GM13976 (cell line): ENCODE measurements at regions not wholly inside any gene's neighbourhood (a gene's known extent, or its start where the extent isn't known, plus 50 kb on each side); places are given as distances from the start of the nearest gene placed in this dataset.

Experiments
- DNase-seq: peaks from one replicate; pipeline ENCODE4 v3.0.0; 2012; ENCODE audit warnings: low spot score
- in situ Hi-C: fragments of 300-500 bp; cut with MboI; formaldehyde crosslinking; loops from one replicate; pipeline ENCODE4 v1.12.0; 2022; ENCODE audit warnings: low sequenced_read_pairs, mixed read lengths, inconsistent platforms; ENCODE audit not compliant: unreplicated experiment
- TF ChIP-seq, protein P1 (sequence below): IDR thresholded peaks from 2 replicates; pipeline ENCODE4 v1.5.1; 2012; ENCODE audit warnings: borderline replicate concordance, mild to moderate bottlenecking; ENCODE audit not compliant: insufficient read depth; ENCODE audit errors: extremely low read depth, missing control alignments, control extremely low read depth

DNA sequence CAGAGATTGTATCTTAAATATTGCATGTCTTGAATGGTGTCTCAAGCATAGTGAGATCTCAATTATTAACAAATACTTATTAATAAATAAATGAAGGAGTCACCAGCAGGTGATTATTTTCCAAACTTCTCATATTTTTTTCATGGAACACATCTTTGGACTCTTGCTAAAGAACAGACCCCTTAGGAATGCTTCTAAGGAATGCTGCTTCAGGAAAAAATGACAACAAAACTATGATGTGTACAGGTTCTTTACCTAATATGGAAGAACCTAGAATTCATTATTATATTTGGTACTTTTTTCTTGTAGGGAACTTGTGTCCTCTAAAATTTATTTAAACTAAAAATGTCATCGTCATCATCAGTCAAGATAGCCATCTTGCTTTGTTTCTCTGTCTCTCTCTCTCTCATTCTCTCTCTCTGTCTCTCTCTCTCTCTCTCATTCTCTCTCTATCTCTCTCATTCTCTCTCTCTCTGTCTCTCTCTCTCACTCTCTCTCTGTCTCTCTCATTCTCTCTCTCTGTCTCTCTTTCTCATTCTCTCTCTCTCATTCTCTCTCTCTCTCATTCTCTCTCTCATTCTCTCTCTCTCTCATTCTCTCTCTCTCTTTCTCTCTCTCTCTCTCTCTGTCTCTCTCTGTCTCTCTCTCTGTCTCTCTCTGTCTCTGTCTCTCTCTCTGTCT is 63.0 kb upstream of the ETS2 start:
- no peak for DNase-seq
- in situ Hi-C loops: no loop called here
- TF ChIP-seq, protein P1, sequence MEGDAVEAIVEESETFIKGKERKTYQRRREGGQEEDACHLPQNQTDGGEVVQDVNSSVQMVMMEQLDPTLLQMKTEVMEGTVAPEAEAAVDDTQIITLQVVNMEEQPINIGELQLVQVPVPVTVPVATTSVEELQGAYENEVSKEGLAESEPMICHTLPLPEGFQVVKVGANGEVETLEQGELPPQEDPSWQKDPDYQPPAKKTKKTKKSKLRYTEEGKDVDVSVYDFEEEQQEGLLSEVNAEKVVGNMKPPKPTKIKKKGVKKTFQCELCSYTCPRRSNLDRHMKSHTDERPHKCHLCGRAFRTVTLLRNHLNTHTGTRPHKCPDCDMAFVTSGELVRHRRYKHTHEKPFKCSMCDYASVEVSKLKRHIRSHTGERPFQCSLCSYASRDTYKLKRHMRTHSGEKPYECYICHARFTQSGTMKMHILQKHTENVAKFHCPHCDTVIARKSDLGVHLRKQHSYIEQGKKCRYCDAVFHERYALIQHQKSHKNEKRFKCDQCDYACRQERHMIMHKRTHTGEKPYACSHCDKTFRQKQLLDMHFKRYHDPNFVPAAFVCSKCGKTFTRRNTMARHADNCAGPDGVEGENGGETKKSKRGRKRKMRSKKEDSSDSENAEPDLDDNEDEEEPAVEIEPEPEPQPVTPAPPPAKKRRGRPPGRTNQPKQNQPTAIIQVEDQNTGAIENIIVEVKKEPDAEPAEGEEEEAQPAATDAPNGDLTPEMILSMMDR: no peak

DNA sequence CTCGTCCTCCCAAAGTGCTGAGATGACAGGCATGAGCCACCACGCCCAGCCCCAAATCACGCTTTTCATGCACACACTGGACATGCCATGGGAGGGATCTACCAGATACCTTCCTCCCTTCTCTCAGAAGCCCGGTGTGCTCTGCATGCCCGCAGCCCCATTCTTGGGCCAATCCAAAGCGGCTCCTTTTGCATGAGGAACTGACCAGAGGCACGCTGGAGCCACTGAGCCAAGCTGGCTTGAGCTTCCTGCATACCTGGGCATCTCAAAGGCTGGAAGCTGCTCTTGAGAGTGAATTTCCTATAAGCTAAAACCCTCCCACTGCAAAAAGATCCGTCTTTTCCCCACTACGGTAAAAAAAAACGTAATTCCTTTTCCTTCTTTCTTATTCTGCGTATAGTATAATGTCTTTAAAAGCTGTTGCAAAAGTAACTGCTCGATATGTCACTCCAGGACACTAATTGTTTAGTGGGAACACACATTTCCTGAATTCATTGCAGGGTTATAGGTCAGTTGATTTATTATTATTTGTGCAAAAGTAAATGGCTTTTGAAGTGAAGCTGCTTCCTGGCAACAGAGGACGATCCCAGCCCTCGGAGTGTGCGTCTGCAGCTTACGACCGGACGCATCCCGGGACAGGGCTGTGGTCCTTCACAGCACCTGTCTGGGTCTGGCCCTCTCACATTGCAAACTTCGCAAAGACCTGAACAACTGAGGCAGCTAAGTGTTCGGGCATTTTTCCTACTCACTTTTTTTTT is 61.8 kb upstream of the ETS2 start:
- no peak for DNase-seq

DNA sequence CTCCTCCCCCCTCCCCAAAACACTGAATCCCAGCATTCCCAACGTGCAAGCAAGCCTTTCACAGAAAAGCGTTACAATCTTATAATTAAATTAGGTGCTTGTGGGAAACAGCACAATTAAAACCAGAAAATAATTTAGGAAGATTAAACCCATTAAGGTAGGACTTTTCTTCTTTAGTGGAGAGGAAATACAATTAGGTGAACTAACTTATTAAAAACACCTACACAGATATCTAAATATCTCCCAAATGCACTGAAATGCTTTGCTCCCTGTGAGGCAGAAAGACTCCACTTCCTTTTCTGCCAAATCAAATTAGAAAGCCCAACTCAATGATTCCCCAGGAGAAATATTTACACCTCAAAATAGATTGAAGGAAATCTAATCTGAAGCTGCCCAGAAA is 60.9 kb upstream of the ETS2 start:
- in situ Hi-C loops: no loop called here
- DNase-seq: no peak

More for the DNA sequence above, 61.8 kb upstream of the ETS2 start:
- in situ Hi-C loops: no loop called here
- TF ChIP-seq, protein P1: no peak

DNA sequence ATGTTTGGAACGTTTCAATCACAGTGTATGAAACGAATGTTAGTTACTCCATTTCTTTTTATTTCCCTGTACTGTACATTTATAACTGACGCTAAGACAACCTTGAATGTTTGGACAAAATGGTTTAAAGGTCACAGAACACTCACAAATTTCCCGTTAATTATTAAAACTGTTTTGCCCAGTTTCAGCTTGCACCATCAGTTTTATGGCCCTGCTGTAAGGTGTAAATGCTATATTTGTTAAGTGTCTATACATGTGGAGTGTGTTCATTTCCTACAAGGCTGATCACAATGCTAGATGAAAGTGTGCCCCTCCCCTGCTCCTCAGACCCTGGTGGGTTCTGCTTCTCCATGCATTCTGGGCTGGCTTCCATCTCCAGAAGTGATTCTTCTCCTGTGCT is 57.9 kb upstream of the ETS2 start:
- DNase-seq: no peak
- TF ChIP-seq, protein P1: no peak
- in situ Hi-C loops: no loop called here

More for the DNA sequence above, 60.9 kb upstream of the ETS2 start:
- TF ChIP-seq, protein P1: no peak

DNA sequence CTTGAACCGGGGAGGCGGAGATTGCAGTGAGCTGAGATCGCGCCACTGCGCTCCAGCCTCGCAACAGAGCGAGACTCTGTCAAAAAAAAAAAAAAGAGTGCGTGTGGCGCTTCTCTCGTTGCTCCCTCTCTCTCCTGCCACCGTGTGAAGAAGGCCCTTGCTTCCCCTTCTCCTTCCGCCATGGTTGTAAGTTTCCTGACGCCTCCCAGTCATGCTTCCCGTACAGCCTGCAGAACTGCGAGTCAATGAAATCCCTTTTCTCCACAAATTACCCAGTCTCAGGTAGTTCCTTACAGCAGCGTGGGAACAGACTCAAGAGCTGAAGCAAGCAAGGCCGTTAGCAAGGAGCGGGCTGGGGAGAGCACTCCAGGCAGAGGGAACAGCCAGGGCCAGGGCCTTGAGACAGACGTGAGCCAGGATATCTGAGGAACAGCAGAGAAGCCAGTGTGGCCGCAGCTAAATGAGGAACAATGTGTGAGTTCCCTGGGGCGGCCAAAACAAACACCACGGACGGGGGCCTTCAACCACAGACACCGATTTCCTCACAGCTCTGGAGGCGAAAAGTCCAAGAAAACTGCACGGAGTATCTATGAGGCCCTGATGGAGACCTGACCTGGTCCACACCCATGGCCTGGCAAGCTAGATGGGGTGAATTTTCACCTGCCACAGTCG is 54.2 kb upstream of the ETS2 start:
- TF ChIP-seq, protein P1: no peak
- no peak for DNase-seq
- in situ Hi-C loops: no loop called here

DNA sequence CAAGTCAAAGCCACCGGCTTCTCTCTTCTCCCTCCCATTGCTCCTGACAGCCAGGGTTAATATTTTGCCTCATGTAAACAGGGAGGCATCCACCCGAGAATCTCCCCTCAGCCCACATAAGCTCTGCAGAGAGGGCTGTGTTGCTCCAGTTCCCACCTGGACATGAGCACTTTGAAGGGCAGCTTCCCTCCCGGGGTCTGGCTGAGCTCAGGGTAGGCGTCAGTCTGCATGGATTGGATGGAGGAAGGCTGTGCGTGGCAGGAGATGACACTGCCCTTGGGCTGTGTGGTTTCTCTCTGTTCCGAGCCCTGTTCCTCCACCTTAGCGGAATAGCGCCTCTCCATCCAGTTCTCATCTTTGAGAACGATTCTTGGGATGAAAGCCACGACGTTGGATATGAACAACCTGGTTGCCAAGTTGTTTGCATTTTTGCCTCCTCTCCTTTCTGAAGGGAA is 53.7 kb upstream of the ETS2 start:
- TF ChIP-seq, protein P1: no peak
- in situ Hi-C loops: no loop called here
- DNase-seq: no peak
